GM12891 (cell line): ENCODE measurements at regions not wholly inside any gene's neighbourhood (a gene's known extent, or its start where the extent isn't known, plus 50 kb on each side); places are given as distances from the start of the nearest gene placed in this dataset.

ENCODE experiments used
- PAX5 ChIP-seq: IDR thresholded peaks from 2 replicates; pipeline ENCODE4 v1.6.1; 2011; ENCODE audit warnings: low read length, moderate library complexity, mild to moderate bottlenecking; ENCODE audit not compliant: insufficient read depth, severe bottlenecking
- POLR2A ChIP-seq: IDR thresholded peaks from 2 replicates; pipeline ENCODE4 v1.6.1; 2011; ENCODE audit warnings: low read depth, low read length, control low read depth
- TAF1 ChIP-seq: IDR thresholded peaks from 2 replicates; pipeline ENCODE4 v1.6.1; 2011; ENCODE audit warnings: low read depth, low read length, control low read depth

- TF ChIP-seq POLR2A (no peak), TAF1 (no peak), PAX5 (no peak)
These were observed 113.6 kb downstream of the CCER1 start for GRCh38 chr12:90841336-90841735.
